Activated CD4-positive, alpha-beta T cell treated with anti-CD3 and anti-CD28 coated beads, Interleukin-2, amount 10 ng/mL, durations not matched to agents 7 days and 5 days (primary cell): ENCODE measurements at regions not wholly inside any gene's neighbourhood (a gene's known extent, or its start where the extent isn't known, plus 50 kb on each side); places are given as distances from the start of the nearest gene placed in this dataset.

Source experiments
- CTCF ChIA-PET: fragments of 350-600 bp; sonication (Branson Sonifier 250); formaldehyde crosslinking; loops from one replicate; lab custom pipeline; 2021; ENCODE audit warnings: antibody characterized with exemption; lab: Charles Lee
- POLR2A ChIA-PET: fragments of 350-600 bp; sonication (Branson Sonifier 250); formaldehyde crosslinking; loops from one replicate; lab custom pipeline; 2021; ENCODE audit warnings: antibody characterized with exemption; lab: Charles Lee
- DNase-seq: peaks from one replicate; pipeline ENCODE4 v3.0.0-alpha.2; 2020
- H3K27ac Mint-ChIP-seq: one replicate; pipeline ENCODE4 v1.8.0; 2021; ENCODE audit warnings: mild to moderate bottlenecking, moderate library complexity, mixed read lengths
- H3K27me3 Mint-ChIP-seq: one replicate; pipeline ENCODE4 v1.8.0; 2021; ENCODE audit warnings: mixed read lengths
- H3K36me3 Mint-ChIP-seq: one replicate; pipeline ENCODE4 v1.8.0; 2021; ENCODE audit warnings: low read depth, mixed read lengths
- H3K4me1 Mint-ChIP-seq: one replicate; pipeline ENCODE4 v1.8.0; 2021; ENCODE audit warnings: mixed read lengths
- H3K4me3 Mint-ChIP-seq: one replicate; pipeline ENCODE4 v1.8.0; 2021; ENCODE audit warnings: mild to moderate bottlenecking, moderate library complexity, mixed read lengths
- H3K9me3 Mint-ChIP-seq: one replicate; pipeline ENCODE4 v1.8.0; 2021; ENCODE audit warnings: mixed read lengths

DNA sequence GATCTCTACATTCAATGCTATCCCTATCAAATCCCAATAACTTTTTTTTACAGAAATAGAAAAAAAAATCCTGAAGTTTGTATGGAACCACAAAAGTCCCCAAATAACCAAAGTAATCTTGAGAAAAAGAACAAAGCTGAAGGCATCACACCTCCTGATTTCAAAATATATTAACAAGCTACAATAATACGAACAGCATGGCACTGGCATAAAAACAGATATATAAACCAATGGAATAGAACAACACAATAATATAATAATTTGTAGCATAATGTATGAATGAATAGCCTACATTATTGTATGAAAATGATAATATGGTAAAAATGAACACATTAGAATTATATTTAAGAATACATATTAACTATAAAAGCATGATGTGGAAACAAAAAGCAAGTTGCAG, 76.7 kb upstream of the TMC3 start:
- no peaks in the 10 kb centered on the region for H3K36me3 Mint-ChIP-seq
- H3K4me3 Mint-ChIP-seq: no peak overlapping the region
- no peaks in the 10 kb centered on the region for H3K9me3 Mint-ChIP-seq
- POLR2A ChIA-PET: interaction anchor here (0.6 kb wide), 1 partner anchor 700 kb away, joined by 5 read pairs; no protein-coding TSS in a partner anchor
- CTCF ChIA-PET: no interaction called here
- DNase-seq: no peak
- peaks cover 5% of the 10 kb centered on the region for H3K4me1 Mint-ChIP-seq
- no peak overlapping the region for H3K27ac Mint-ChIP-seq
- H3K27me3 Mint-ChIP-seq: peaks cover 13% of the 10 kb centered on the region

DNA sequence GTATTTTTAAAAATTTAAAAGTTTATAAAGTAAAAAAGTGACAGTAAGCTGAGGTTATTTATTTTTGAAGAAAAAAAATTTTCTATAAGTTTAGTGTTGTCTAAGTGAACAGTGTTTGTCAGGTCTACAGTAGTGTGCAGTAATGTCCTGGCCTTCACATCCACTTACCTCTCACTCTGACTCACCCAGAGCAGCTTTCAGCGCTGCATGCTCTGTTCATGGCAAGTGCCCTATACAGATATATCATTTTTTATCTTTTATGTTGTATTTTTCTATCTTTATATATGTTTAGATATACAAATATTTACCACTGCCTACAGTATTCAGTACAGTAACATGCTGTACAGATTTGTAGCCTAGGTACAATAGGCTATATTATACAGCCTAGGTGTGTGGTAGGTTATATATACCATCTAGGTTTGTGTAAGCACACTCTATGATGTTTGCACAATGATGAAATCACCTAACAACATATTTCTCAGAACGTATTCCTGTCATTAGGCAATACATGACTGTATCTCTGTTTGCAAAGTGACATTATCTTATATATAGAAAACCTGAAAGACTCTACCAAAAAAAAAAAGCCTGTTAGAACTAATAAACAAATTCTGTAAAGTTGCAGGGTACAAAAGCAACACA, 75.9 kb upstream of the TMC3 start:
- H3K27me3 Mint-ChIP-seq: peaks cover 18% of the 10 kb centered on the region
- DNase-seq: no peak
- ChIA-PET CTCF (no interaction called here), POLR2A (no interaction called here)
- no peak overlapping the region for H3K27ac Mint-ChIP-seq
- H3K9me3 Mint-ChIP-seq: peaks cover 4% of the 10 kb centered on the region
- peaks cover 5% of the 10 kb centered on the region for H3K4me1 Mint-ChIP-seq
- H3K36me3 Mint-ChIP-seq: no peaks in the 10 kb centered on the region
- H3K4me3 Mint-ChIP-seq: no peak overlapping the region

DNA sequence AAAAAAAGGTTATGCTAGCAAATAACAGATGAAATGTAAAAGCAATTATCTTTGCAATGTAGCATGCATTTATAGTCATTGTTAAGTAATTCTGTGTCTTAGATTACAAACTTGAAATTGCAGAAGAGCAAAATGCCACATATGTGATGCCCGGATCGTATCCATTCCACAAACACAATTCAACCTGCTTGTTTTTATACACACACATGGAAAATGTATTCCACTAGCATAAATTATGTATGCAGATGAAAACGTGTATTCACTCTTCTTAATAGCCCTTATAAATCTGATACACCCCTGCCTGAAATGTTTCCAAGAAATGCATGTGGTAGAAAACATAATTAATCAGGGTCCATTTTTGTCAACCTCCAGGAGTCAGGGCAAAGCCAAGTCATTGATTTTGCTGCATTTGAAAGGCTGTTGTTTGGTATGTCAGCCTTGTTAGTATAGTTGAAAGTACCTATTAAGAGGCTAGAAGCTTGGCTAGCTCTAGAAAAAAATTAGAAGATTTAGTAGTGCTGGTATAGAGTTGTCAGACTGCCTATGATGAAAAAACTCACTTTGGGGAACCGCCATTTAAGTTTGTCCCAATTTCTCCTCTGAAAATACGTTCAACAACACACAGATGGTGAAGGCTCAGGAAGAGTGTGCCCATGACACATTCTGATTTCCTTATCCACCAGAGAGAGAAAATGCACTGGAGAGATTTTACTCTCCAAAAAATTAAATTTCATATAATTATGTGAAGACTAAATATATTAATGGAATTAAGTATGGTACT, 69.2 kb upstream of the TMC3 start:
- no peaks in the 10 kb centered on the region for H3K4me1 Mint-ChIP-seq

DNA sequence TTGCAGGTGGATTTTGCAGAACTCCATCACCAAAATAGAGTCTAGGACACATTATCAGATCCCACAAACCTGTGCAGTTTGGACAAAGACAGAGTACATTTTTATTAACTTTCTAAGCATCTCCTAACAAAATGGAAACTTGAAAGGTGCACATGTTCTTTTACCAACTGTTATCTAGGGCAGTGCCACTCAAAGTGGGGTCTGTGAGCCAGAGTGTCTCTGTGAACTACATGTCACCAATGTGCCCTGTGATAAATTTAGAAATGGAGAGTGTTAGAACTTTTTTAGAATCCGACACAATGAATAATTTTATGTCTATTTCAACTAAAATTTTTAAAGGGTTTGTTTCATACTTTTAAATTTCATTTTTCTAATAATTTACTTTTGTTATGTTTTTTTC, 68.4 kb upstream of the TMC3 start:
- peaks cover 4% of the 10 kb centered on the region for H3K9me3 Mint-ChIP-seq
- H3K27me3 Mint-ChIP-seq: peaks cover 24% of the 10 kb centered on the region
- ChIA-PET CTCF (no interaction called here), POLR2A (no interaction called here)
- no peaks in the 10 kb centered on the region for H3K36me3 Mint-ChIP-seq
- no peak overlapping the region for H3K4me3 Mint-ChIP-seq
- DNase-seq: no peak
- H3K4me1 Mint-ChIP-seq: no peaks in the 10 kb centered on the region
- H3K27ac Mint-ChIP-seq: no peak overlapping the region

More for the DNA sequence above, 69.2 kb upstream of the TMC3 start:
- Mint-ChIP-seq H3K27me3 (peaks cover 24% of the 10 kb centered on the region), H3K36me3 (no peaks in the 10 kb centered on the region), H3K9me3 (peaks cover 4% of the 10 kb centered on the region), H3K4me3 (no peak overlapping the region), H3K27ac (no peak overlapping the region)
- CTCF ChIA-PET: no interaction called here
- POLR2A ChIA-PET: no interaction called here
- DNase-seq: no peak

DNA sequence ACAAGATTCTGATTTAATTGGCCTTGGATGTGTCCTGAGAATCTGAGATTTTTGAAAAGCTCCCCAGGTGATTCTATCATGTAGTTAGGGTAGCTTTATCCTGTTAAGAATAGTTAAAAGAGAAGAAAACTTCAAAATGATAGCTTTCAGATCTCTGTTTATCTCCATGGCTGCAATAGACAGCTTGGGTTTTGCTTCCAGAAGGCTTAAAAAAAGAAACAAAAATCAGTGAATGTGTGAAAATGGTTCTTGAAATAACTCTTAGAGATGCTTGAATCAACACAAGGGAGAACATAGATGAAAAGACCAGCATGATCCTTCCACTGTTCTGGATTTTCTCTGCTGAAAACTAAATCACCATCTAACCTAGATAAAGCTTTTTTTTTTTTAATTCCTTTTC, 60.8 kb upstream of the TMC3 start:
- Mint-ChIP-seq H3K27ac (no peak overlapping the region), H3K36me3 (no peaks in the 10 kb centered on the region), H3K4me3 (no peak overlapping the region), H3K27me3 (peaks cover 20% of the 10 kb centered on the region), H3K9me3 (no peaks in the 10 kb centered on the region), H3K4me1 (no peaks in the 10 kb centered on the region)
- DNase-seq: no peak
- ChIA-PET POLR2A (no interaction called here), CTCF (interaction anchor here (0.7 kb wide), 1 partner anchor 160 kb away, joined by 3 read pairs; no protein-coding TSS in a partner anchor)

DNA sequence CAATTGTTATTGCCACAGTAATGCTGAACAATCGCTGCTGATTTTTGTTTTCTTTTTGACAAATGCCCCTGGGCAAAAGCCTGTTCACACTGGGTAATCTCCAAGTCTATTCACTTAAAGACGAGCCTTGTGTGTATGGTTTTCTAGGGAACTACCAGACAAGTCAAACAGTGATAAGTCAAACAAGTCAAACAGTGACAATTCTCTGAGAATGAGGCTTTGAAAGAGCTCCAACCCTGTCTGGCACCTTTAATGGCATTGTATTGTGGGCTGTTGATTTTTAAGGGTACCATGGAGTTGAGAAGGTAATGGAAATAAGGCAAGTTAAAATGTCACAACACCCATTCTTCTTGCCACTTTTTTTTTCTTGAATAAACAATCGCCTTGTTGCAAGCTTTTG, 59.4 kb upstream of the TMC3 start:
- Mint-ChIP-seq H3K27ac (no peak overlapping the region), H3K4me1 (no peaks in the 10 kb centered on the region), H3K36me3 (no peaks in the 10 kb centered on the region), H3K9me3 (no peaks in the 10 kb centered on the region), H3K27me3 (peaks cover 23% of the 10 kb centered on the region), H3K4me3 (no peak overlapping the region)
- CTCF ChIA-PET: no interaction called here
- no peak for DNase-seq
- POLR2A ChIA-PET: no interaction called here

DNA sequence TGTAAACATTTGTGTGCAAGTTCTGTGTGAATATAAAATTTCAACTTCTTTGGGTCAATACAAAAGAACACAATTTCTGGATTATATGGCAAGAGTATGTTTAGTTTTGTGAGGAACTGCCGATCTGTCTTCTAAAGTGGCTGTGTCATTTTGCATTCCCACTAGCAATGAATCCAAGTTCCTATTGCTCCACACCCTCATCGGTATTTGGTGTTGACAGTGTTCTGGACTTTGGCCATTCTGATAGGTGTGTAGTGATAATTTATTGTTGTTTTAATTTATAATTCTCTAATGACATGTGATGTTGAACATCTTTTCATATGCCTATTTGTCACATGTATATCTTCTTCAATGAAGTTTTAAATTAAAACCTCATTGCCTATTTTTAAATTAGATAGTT, 58.2 kb upstream of the TMC3 start:
- no peak overlapping the region for H3K27ac Mint-ChIP-seq
- CTCF ChIA-PET: no interaction called here
- peaks cover 24% of the 10 kb centered on the region for H3K27me3 Mint-ChIP-seq
- H3K4me1 Mint-ChIP-seq: no peaks in the 10 kb centered on the region
- DNase-seq: no peak
- H3K36me3 Mint-ChIP-seq: no peaks in the 10 kb centered on the region
- POLR2A ChIA-PET: no interaction called here
- H3K9me3 Mint-ChIP-seq: no peaks in the 10 kb centered on the region
- no peak overlapping the region for H3K4me3 Mint-ChIP-seq

DNA sequence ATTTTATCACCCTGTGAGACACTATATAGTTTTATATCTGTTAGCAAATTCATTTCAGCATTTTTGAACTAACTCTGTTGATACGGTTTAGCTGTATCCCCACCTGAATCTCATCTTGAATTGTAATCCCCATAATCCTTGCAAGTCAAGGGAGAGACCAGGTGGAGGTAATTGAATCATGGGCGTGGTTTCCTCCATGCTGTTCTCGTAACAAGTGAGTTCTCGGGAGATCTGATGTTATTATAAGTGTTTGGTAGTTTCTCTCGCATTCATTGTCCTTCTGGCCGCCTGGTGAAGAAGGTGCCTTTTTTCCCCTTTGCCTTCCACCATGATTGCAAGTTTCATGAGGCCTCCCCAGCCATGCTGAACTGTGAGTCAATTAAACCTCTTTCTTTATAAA, 53.2 kb upstream of the TMC3 start:
- H3K9me3 Mint-ChIP-seq: no peaks in the 10 kb centered on the region
- H3K27me3 Mint-ChIP-seq: peaks cover 10% of the 10 kb centered on the region
- POLR2A ChIA-PET: no interaction called here
- H3K4me1 Mint-ChIP-seq: no peaks in the 10 kb centered on the region
- no peak for DNase-seq
- H3K4me3 Mint-ChIP-seq: no peak overlapping the region
- H3K27ac Mint-ChIP-seq: no peak overlapping the region
- CTCF ChIA-PET: no interaction called here
- no peaks in the 10 kb centered on the region for H3K36me3 Mint-ChIP-seq

DNA sequence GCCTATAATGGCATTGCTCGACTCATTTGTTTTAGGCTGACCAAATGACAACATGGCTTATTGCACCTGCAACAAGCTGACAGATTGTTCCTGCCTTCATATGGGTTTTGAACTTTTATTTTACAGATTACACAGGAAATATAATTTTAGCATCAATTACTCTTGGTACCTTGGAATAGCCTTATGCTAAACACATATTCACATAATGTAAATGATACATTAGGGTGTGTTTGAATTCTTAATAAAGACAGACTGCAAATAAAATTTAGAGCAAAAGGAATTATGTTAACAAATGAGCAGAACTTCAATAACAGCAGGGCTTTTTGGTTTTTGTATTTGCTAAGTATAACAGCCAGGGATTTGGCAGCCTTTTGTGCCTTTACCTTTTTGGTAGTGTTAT, 51.9 kb upstream of the TMC3 start:
- Mint-ChIP-seq H3K27ac (no peak overlapping the region), H3K4me1 (no peaks in the 10 kb centered on the region), H3K27me3 (peaks cover 4% of the 10 kb centered on the region), H3K9me3 (no peaks in the 10 kb centered on the region), H3K36me3 (no peaks in the 10 kb centered on the region), H3K4me3 (no peak overlapping the region)
- DNase-seq: no peak
- CTCF ChIA-PET: no interaction called here
- POLR2A ChIA-PET: no interaction called here
